Epithelial cell of esophagus (primary cell): ENCODE measurements at regions not wholly inside any gene's neighbourhood (a gene's known extent, or its start where the extent isn't known, plus 50 kb on each side); places are given as distances from the start of the nearest gene placed in this dataset.

Experiments
- DNase-seq: peaks from one replicate; pipeline ENCODE4 v3.0.0; 2010; ENCODE audit warnings: low read depth
- H3K4me3 ChIP-seq: 2 replicates; pipeline ENCODE4 v1.5.1; 2011; ENCODE audit warnings: mild to moderate bottlenecking, low read length, control low read depth
- CTCF ChIP-seq: IDR thresholded peaks from 2 replicates; pipeline ENCODE4 v1.5.1; 2011; ENCODE audit warnings: low read depth, mild to moderate bottlenecking, low read length, control low read depth, inconsistent platforms; ENCODE audit not compliant: insufficient read depth; ENCODE audit errors: missing control alignments

- no peak overlapping the region for H3K4me3 ChIP-seq
- no peak for TF ChIP-seq CTCF
- no peak for DNase-seq
Observed at GRCh38 chr12:11524446-11524845, 125.0 kb upstream of the ETV6 start.

GRCh38 chr12:11534064-11534463 lies 115.4 kb upstream of the ETV6 start:
- no peak for DNase-seq
- H3K4me3 ChIP-seq: no peak overlapping the region
- TF ChIP-seq CTCF: no peak

GRCh38 chr12:11535127-11535526 lies 114.3 kb upstream of the ETV6 start:
- no peak overlapping the region for H3K4me3 ChIP-seq
- no peak for DNase-seq
- TF ChIP-seq CTCF: no peak

- no peak for DNase-seq
- TF ChIP-seq CTCF: no peak
- no peak overlapping the region for H3K4me3 ChIP-seq
Observed at GRCh38 chr12:11539156-11539555, 110.3 kb upstream of the ETV6 start.

GRCh38 chr12:11540156-11540555 lies 109.3 kb upstream of the ETV6 start:
- DNase-seq: no peak
- no peak for TF ChIP-seq CTCF
- no peak overlapping the region for H3K4me3 ChIP-seq

- DNase-seq: no peak
- no peak for TF ChIP-seq CTCF
- H3K4me3 ChIP-seq: no peak overlapping the region
Observed at GRCh38 chr12:11540615-11541310, 108.7 kb upstream of the ETV6 start.

- DNase-seq: no peak
- no peak for TF ChIP-seq CTCF
- H3K4me3 ChIP-seq: no peak overlapping the region
Observed at GRCh38 chr12:11542599-11542998, 106.9 kb upstream of the ETV6 start.
